Transverse colon (tissue), 3 donors: ENCODE measurements at regions not wholly inside any gene's neighbourhood (a gene's known extent, or its start where the extent isn't known, plus 50 kb on each side); places are given as distances from the start of the nearest gene placed in this dataset.

Experiments
- CTCF ChIP-seq, 5 experiments: fragments of 200-600 bp in 3 of 5; fragments of 450-650 bp in 2 of 5; sonication (generic) in 3 of 5; IDR thresholded peaks; 1 replicate in 2 of 5; 2 replicates in 3 of 5; pipeline ENCODE4 v1.5.1; 2016 to 2017; ENCODE audit warnings: antibody characterized with exemption in 5 of 5, inconsistent platforms in 3 of 5, mild to moderate bottlenecking in 2 of 5, moderate library complexity in 1 of 5
- EP300 ChIP-seq: sonication (generic); formaldehyde crosslinking; IDR thresholded peaks from one replicate; pipeline ENCODE4 v1.6.1; 2017; ENCODE audit warnings: antibody characterized with exemption, low read depth
- POLR2A ChIP-seq: fragments of 450-650 bp; IDR thresholded peaks from one replicate; pipeline ENCODE4 v1.6.1; 2016; ENCODE audit warnings: antibody characterized with exemption, mild to moderate bottlenecking, moderate library complexity

DNA sequence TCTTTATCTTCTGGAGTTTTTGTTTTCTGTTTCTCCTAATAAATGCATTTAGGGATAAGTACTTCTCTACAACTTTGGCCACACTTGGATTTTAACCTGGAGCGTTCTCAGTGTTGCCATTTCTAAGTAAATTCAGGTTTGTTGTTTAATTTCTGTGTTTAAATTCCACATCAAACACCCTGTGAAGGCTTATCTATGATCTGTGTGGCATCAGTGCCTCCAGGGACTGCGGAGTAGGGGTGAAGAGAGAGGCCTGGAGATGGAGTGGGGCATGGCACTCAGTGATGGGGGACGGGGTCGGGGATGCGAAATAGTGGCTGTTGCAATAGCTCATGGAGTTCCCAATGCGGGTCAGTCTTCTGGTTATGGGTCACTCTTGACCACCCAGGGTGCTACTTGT, 294.8 kb downstream of the HS3ST3B1 start:
- TF ChIP-seq POLR2A = no peak
- TF ChIP-seq CTCF (IDR thresholded peaks at IDR 0.05) = no peak
- TF ChIP-seq EP300 = no peak
